HepG2 (cell line): ENCODE measurements at regions not wholly inside any gene's neighbourhood (a gene's known extent, or its start where the extent isn't known, plus 50 kb on each side); places are given as distances from the start of the nearest gene placed in this dataset.

Source experiments
- ATAC-seq: fragments of 200-7000 bp; cut with Tn5 transposase; 3 replicates; pipeline ENCODE4 v1.9.1; 2020; ENCODE audit warnings: mild to moderate bottlenecking, moderate library complexity
- BruUV-seq: library from RNA; stranded (reverse); fragments of 400-500 nt; replicated peaks from 2 replicates; lab custom pipeline; 2021; lab: Mats Ljungman, UMichigan
- CTCF ChIA-PET: fragments of 300-600 bp; formaldehyde crosslinking; extraction: SDS; loops from one replicate; lab custom pipeline; 2021; ENCODE audit warnings: low total read pairs, inconsistent platforms, low intra/inter-chr PET ratio; lab: Yijun Ruan, JAX
- POLR2A ChIA-PET: fragments of 350-600 bp; sonication (Branson Sonifier 250); formaldehyde crosslinking; loops from one replicate; lab custom pipeline; 2020; ENCODE audit warnings: antibody characterized with exemption, inconsistent platforms; lab: Yijun Ruan, JAX
- DNase-seq: peaks from one replicate; pipeline ENCODE4 v3.0.0-alpha.2; 2015; ENCODE audit warnings: low spot score
- FAIRE-seq: peaks from 3 replicates; lab custom pipeline; 2011; peaks lifted over from hg19 to GRCh38; lab: Jason Lieb, UNC
- H2AFZ ChIP-seq: one replicate; pipeline ENCODE4 v1.6.1; 2011; ENCODE audit warnings: low read length, inconsistent platforms
- H3K27ac ChIP-seq: fragments of 300-600 bp; 3 replicates; pipeline ENCODE4 v1.8.0; 2011; ENCODE audit warnings: mixed run types, mild to moderate bottlenecking, mixed read lengths, low read length, inconsistent platforms; ENCODE audit not compliant: insufficient read depth; ENCODE audit errors: extremely low read length
- H3K27me3 ChIP-seq, 2 experiments: fragments of 200-600 bp in 1 of 2; 2 replicates in 1 of 2; 3 replicates in 1 of 2; pipeline versions ENCODE4 v1.6.0 to v1.8.0; 2011; ENCODE audit warnings: low read length in 2 of 2, mild to moderate bottlenecking in 2 of 2, moderate library complexity in 2 of 2, inconsistent platforms in 1 of 2; ENCODE audit not compliant: insufficient read depth in 2 of 2, control insufficient read depth in 1 of 2
- H3K36me3 ChIP-seq, 2 experiments: fragments of 200-600 bp in 1 of 2; replicated peaks in 1 of 2; 2 replicates in 1 of 2; 3 replicates in 1 of 2; pipeline versions ENCODE4 v1.5.1 to v1.8.0; 2011; ENCODE audit warnings: low read length in 2 of 2, inconsistent platforms in 1 of 2; ENCODE audit not compliant: insufficient read depth in 2 of 2, control insufficient read depth in 1 of 2
- H3K4me1 ChIP-seq: 2 replicates; pipeline ENCODE4 v1.5.1; 2012; ENCODE audit warnings: low read length, inconsistent platforms; ENCODE audit not compliant: insufficient read depth
- H3K4me2 ChIP-seq: 2 replicates; pipeline ENCODE4 v1.6.0; 2011; ENCODE audit warnings: low read depth, low read length, inconsistent platforms
- H3K4me3 ChIP-seq, 3 experiments: fragments of 200-600 bp in 1 of 3; sonication (generic), shearing (Covaris generic) in 1 of 3; replicated peaks in 1 of 3; 2 replicates each; pipeline ENCODE4 v1.5.1; 2011 to 2016; ENCODE audit warnings: low read length in 3 of 3, inconsistent platforms in 2 of 3, low read depth in 2 of 3, mild to moderate bottlenecking in 2 of 3, control low read depth in 1 of 3, mixed read lengths in 1 of 3; ENCODE audit not compliant: insufficient read depth in 1 of 3
- H3K79me2 ChIP-seq: one replicate; pipeline ENCODE4 v1.6.1; 2011; ENCODE audit warnings: low read length, inconsistent platforms; ENCODE audit not compliant: insufficient read depth
- H3K9ac ChIP-seq: 2 replicates; pipeline ENCODE4 v1.6.0; 2011; ENCODE audit warnings: mild to moderate bottlenecking, low read depth, low read length, inconsistent platforms; ENCODE audit not compliant: insufficient read depth
- H3K9me3 ChIP-seq: 2 replicates; pipeline ENCODE4 v1.5.1; 2012; ENCODE audit warnings: mild to moderate bottlenecking, low read length
- H4K20me1 ChIP-seq: 2 replicates; pipeline ENCODE4 v1.6.0; 2011; ENCODE audit warnings: inconsistent platforms, mild to moderate bottlenecking, low read length, moderate library complexity; ENCODE audit not compliant: insufficient read depth
- DNMT1 ChIP-seq: sonication (generic); formaldehyde crosslinking; IDR thresholded peaks from 2 replicates; pipeline ENCODE4 v1.5.1; 2020; ENCODE audit warnings: mild to moderate bottlenecking, missing genetic modification reagents
- KLF16 ChIP-seq, 2 experiments: sonication (generic) in 1 of 2; formaldehyde crosslinking in 1 of 2; IDR thresholded peaks; 2 replicates each; pipeline versions ENCODE4 v1.6.1 to v1.8.0; 2016 to 2023; ENCODE audit warnings: missing genetic modification reagents in 2 of 2, missing compliant biosample characterization in 1 of 2
- NBN ChIP-seq: fragments of 450-650 bp; conservative IDR thresholded peaks from 2 replicates; pipeline ENCODE4 v1.6.1; 2017
- NFIC ChIP-seq: IDR thresholded peaks from 2 replicates; pipeline ENCODE4 v1.6.1; 2012; ENCODE audit warnings: mild to moderate bottlenecking, low read length, inconsistent platforms
- RORA ChIP-seq: sonication (generic); formaldehyde crosslinking; IDR thresholded peaks from 2 replicates; pipeline ENCODE4 v1.5.0; 2020; ENCODE audit warnings: mild to moderate bottlenecking, missing genetic modification reagents, moderate library complexity
- SNRNP70 ChIP-seq: fragments of 200-400 bp; formaldehyde crosslinking; IDR thresholded peaks from 2 replicates; pipeline ENCODE4 v1.6.1; 2017; ENCODE audit warnings: mild to moderate bottlenecking, low read depth, low read length, moderate library complexity
- TARDBP ChIP-seq: sonication (generic); formaldehyde crosslinking; IDR thresholded peaks from 2 replicates; pipeline ENCODE4 v1.8.0; 2022; ENCODE audit warnings: mild to moderate bottlenecking, missing genetic modification reagents
- ZNF607 ChIP-seq: sonication (generic); formaldehyde crosslinking; IDR thresholded peaks from 2 replicates; pipeline ENCODE4 v1.5.1; 2020; ENCODE audit warnings: missing genetic modification reagents, mild to moderate bottlenecking, borderline replicate concordance
- WGBS: methylation state at CpG from one replicate; pipeline ENCODE4 v1.1.6; 2017; ENCODE audit warnings: low lambda C conversion rate; 5-methylcytosine and 5-hydroxymethylcytosine counted together
- in situ Hi-C: cut with HindIII; loops from 2 replicates; pipeline ENCODE4 v1.10.0; 2017; ENCODE audit warnings: low pct_unique_long_range_greater_than_20kb; ENCODE audit not compliant: extremely low pct_ligation_motif_present
- intact Hi-C: fragments of 100-400 bp; cut with micrococcal nuclease; formaldehyde crosslinking; loops from one replicate; pipeline ENCODE4 v1.10.0; 2022; ENCODE audit not compliant: unreplicated experiment
- TF ChIP-seq, protein P1 (sequence below): IDR thresholded peaks from 2 replicates; pipeline ENCODE4 v1.6.1; 2016
- TF ChIP-seq, protein P2 (sequence below): sonication (generic); formaldehyde crosslinking; IDR thresholded peaks from 2 replicates; pipeline ENCODE4 v1.4.0; 2020; ENCODE audit warnings: mild to moderate bottlenecking, missing genetic modification reagents
- TF ChIP-seq, protein P3 (sequence below): sonication (generic); formaldehyde crosslinking; IDR thresholded peaks from 2 replicates; pipeline ENCODE4 v1.5.0; 2020; ENCODE audit warnings: mild to moderate bottlenecking, missing genetic modification reagents
- TF ChIP-seq, protein P4 (sequence below): sonication (generic); formaldehyde crosslinking; IDR thresholded peaks from 2 replicates; pipeline ENCODE4 v1.4.0; 2020; ENCODE audit warnings: missing genetic modification reagents, mild to moderate bottlenecking, borderline replicate concordance

DNA sequence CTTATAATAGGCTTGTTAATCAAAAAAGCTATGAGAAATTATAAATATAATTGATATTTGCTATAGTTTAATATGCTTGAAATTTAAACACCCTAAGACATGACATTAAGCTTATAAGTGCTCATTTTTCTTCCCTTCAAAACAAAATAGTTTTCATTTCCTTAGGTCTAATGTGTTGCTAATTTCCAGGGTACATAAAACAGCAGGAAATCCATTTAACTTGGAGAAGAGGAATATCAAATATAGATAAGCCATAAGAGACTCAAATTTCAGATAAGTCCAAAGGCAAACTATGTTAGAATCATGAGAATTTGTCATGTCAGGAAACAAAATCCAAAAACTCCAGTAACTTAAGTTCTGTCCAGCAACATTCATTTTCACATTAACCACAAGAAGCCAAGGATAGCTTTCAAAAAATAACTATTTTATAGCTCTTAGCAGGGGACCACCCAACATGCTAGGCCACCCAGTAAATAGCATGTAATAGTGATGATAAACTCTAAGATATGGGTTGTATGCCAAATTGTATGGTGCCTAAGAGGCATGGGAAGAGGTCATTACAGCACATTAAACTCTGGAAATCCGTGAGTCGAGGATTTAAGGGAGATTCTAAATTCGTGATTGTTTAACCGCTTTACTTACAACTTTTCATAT lies 298.1 kb downstream of the CRPPA start:
- 26% methylated on average over 4 of the region's 4 CpGs for WGBS
- ATAC-seq (no peak), DNase-seq (no peak), FAIRE-seq (no peak)
- no peaks in the 10 kb centered on the region for H3K79me2 ChIP-seq
- in situ Hi-C loops: no loop called here
- no peaks in the 10 kb centered on the region for H3K27me3 ChIP-seq
- ChIA-PET CTCF (no interaction called here), POLR2A (no interaction called here)
- H3K27ac ChIP-seq: no peak overlapping the region
- no peaks in the 10 kb centered on the region for H4K20me1 ChIP-seq
- H3K4me2 ChIP-seq: no peak overlapping the region
- intact Hi-C loops: no loop called here
- peaks cover 57% of the 10 kb centered on the region for H3K9me3 ChIP-seq
- no peak overlapping the region for H3K9ac ChIP-seq
- no peak overlapping the region for H2AFZ ChIP-seq
- TF ChIP-seq, protein P1, sequence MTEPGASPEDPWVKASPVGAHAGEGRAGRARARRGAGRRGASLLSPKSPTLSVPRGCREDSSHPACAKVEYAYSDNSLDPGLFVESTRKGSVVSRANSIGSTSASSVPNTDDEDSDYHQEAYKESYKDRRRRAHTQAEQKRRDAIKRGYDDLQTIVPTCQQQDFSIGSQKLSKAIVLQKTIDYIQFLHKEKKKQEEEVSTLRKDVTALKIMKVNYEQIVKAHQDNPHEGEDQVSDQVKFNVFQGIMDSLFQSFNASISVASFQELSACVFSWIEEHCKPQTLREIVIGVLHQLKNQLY (CRISPR knock-in tag): no peak
- no peak for TF ChIP-seq KLF16 (CRISPR knock-in tag; IDR thresholded peaks at IDR 0.05)
- no peaks in the 10 kb centered on the region for H3K36me3 ChIP-seq
- no peak overlapping the region for H3K4me3 ChIP-seq
- BruUV-seq: no TSS peak
- H3K4me1 ChIP-seq: no peaks in the 10 kb centered on the region

DNA sequence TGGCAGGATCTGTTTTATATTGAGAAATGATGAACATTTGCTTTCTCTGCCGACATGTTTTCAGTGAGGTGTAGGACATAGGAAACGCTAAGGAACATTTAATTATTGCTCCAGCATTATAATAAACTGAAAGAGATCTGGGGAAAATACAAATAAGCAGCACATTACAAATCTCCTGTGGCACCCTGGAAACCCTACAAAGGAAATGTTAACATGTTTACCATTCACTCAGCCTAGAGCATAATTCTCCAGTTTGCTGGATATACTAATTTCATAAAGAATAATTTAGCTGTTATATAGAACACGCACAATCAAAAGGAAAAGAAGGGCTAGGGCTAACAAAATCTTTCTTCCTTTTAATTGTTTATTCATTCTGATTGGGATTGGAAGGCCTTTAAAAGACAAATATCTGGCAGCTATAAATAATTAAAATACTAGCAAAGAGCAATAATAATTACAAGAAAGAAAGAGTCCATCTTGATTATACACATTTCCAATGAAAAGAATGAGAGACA lies 299.4 kb downstream of the CRPPA start:
- Histone ChIP-seq H3K27ac (no peak overlapping the region), H3K4me2 (no peak overlapping the region), H3K9ac (no peak overlapping the region), H2AFZ (no peak overlapping the region), H3K9me3 (peaks cover 61% of the 10 kb centered on the region), H3K4me3 (no peak overlapping the region), H3K36me3 (no peaks in the 10 kb centered on the region), H3K4me1 (no peaks in the 10 kb centered on the region), H4K20me1 (no peaks in the 10 kb centered on the region), H3K79me2 (no peaks in the 10 kb centered on the region), H3K27me3 (no peaks in the 10 kb centered on the region)
- POLR2A ChIA-PET: no interaction called here
- DNase-seq (no peak), ATAC-seq (no peak), FAIRE-seq (no peak)
- intact Hi-C loops: no loop called here
- BruUV-seq: no TSS peak
- in situ Hi-C loops: no loop called here
- 6% methylated on average over 3 of the region's 3 CpGs for WGBS
- CTCF ChIA-PET: no interaction called here
- TF ChIP-seq SNRNP70: no peak
- no peak for TF ChIP-seq ZNF607 (CRISPR knock-in tag)
- TF ChIP-seq NBN: no peak
- TF ChIP-seq, protein P2, sequence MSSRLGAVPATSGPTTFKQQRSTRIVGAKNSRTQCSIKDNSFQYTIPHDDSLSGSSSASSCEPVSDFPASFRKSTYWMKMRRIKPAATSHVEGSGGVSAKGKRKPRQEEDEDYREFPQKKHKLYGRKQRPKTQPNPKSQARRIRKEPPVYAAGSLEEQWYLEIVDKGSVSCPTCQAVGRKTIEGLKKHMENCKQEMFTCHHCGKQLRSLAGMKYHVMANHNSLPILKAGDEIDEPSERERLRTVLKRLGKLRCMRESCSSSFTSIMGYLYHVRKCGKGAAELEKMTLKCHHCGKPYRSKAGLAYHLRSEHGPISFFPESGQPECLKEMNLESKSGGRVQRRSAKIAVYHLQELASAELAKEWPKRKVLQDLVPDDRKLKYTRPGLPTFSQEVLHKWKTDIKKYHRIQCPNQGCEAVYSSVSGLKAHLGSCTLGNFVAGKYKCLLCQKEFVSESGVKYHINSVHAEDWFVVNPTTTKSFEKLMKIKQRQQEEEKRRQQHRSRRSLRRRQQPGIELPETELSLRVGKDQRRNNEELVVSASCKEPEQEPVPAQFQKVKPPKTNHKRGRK (CRISPR knock-in tag): no peak
- no peak for TF ChIP-seq RORA
- no peak for TF ChIP-seq TARDBP (CRISPR knock-in tag)
- TF ChIP-seq, protein P3, sequence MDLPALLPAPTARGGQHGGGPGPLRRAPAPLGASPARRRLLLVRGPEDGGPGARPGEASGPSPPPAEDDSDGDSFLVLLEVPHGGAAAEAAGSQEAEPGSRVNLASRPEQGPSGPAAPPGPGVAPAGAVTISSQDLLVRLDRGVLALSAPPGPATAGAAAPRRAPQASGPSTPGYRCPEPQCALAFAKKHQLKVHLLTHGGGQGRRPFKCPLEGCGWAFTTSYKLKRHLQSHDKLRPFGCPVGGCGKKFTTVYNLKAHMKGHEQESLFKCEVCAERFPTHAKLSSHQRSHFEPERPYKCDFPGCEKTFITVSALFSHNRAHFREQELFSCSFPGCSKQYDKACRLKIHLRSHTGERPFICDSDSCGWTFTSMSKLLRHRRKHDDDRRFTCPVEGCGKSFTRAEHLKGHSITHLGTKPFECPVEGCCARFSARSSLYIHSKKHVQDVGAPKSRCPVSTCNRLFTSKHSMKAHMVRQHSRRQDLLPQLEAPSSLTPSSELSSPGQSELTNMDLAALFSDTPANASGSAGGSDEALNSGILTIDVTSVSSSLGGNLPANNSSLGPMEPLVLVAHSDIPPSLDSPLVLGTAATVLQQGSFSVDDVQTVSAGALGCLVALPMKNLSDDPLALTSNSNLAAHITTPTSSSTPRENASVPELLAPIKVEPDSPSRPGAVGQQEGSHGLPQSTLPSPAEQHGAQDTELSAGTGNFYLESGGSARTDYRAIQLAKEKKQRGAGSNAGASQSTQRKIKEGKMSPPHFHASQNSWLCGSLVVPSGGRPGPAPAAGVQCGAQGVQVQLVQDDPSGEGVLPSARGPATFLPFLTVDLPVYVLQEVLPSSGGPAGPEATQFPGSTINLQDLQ (CRISPR knock-in tag): no peak
- no peak for TF ChIP-seq NFIC
- TF ChIP-seq, protein P4, sequence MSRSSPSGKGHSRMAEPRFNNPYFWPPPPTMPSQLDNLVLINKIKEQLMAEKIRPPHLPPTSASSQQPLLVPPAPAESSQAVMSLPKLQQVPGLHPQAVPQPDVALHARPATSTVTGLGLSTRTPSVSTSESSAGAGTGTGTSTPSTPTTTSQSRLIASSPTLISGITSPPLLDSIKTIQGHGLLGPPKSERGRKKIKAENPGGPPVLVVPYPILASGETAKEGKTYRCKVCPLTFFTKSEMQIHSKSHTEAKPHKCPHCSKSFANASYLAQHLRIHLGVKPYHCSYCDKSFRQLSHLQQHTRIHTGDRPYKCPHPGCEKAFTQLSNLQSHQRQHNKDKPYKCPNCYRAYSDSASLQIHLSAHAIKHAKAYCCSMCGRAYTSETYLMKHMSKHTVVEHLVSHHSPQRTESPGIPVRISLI (CRISPR knock-in tag): no peak
- no peak for TF ChIP-seq DNMT1 (CRISPR knock-in tag)
